ENCODE measurements at regions not wholly inside any gene's neighbourhood (a gene's known extent, or its start where the extent isn't known, plus 50 kb on each side); places are given as distances from the start of the nearest gene placed in this dataset.
"Not testable (repeated sequence)": the region's sequence is repeated elsewhere in the genome, so short reads cannot be mapped to it uniquely, and the experiment has no call there.

GRCh38 chr16:55073830-55074229, 143.2 kb downstream of the IRX5 start:
- no peak for TF ChIP-seq CTCF (IDR thresholded peaks at IDR 0.05)
- Histone ChIP-seq H3K9me3 (no peaks in the 10 kb centered on the region), H3K4me3 (no peak overlapping the region), H3K27me3 (ENCODE audit: insufficient read depth in 3 of 3, low read length in 2 of 3) (no peaks in the 10 kb centered on the region), H3K36me3 (ENCODE audit: insufficient read depth in 1 of 2, low read depth in 1 of 2) (no peaks in the 10 kb centered on the region), H3K4me1 (no peaks in the 10 kb centered on the region), H3K27ac (no peak overlapping the region)
- WGBS, 3 donors: 93 to 98% (median 96%) methylated on average over 4 of the region's 4 CpGs
- no peak for ATAC-seq
- intact Hi-C loops (cut with DNase I): no loop called here
- DNase-seq: no peak

DNA sequence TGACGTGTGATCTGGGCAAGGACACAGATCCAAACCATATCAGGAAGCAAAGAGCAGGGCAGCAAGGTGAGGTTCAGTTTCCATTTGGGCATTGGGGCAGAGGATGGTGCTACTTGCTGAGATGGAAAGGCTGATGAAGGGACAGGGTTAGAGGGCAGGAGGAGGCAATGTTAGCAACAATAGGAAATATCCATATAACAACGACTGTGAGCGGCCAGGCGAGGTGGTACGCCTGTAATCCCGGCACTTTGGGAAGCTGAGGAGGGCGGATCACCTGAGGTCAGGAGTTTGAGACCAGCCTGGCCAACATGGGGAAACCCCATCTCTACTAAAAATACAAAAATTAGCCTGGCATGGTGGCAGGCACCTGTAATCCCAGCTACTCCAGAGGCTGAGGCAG, 144.5 kb downstream of the IRX5 start:
- intact Hi-C loops (cut with DNase I); H3K4me3 ChIP-seq; H3K27ac ChIP-seq; H3K27me3 ChIP-seq (ENCODE audit: insufficient read depth in 3 of 3, low read length in 2 of 3); H3K36me3 ChIP-seq (ENCODE audit: insufficient read depth in 1 of 2, low read depth in 1 of 2); H3K9me3 ChIP-seq; H3K4me1 ChIP-seq; ATAC-seq; DNase-seq: not testable (repeated sequence)
- 79 to 89% (median 84%) methylated on average over 7 of the region's 7 CpGs for WGBS, 3 donors

- H3K9me3 ChIP-seq: no peaks in the 10 kb centered on the region
- DNase-seq (no peak), ATAC-seq (no peak)
- no peaks in the 10 kb centered on the region for H3K27me3 ChIP-seq (ENCODE audit: insufficient read depth in 3 of 3, low read length in 2 of 3)
- no peak overlapping the region for H3K4me3 ChIP-seq
- H3K36me3 ChIP-seq (ENCODE audit: insufficient read depth in 1 of 2, low read depth in 1 of 2): no peaks in the 10 kb centered on the region
- WGBS, 3 donors: 87 to 93% (median 93%) methylated on average over 1 of the region's 1 CpG
- H3K4me1 ChIP-seq: no peaks in the 10 kb centered on the region
- intact Hi-C loops (cut with DNase I): no loop called here
- H3K27ac ChIP-seq: no peak overlapping the region
- TF ChIP-seq CTCF (IDR thresholded peaks at IDR 0.05): no peak
These were observed 145.4 kb downstream of the IRX5 start for GRCh38 chr16:55076053-55076452.

GRCh38 chr16:55077266-55077665, 146.6 kb downstream of the IRX5 start:
- no peak for DNase-seq
- 56 to 70% (median 63%) methylated on average over 4 of the region's 4 CpGs for WGBS, 3 donors
- Histone ChIP-seq H3K9me3 (no peaks in the 10 kb centered on the region), H3K27me3 (ENCODE audit: insufficient read depth in 3 of 3, low read length in 2 of 3) (no peaks in the 10 kb centered on the region), H3K4me1 (no peaks in the 10 kb centered on the region), H3K4me3 (no peak overlapping the region), H3K36me3 (ENCODE audit: insufficient read depth in 1 of 2, low read depth in 1 of 2) (no peaks in the 10 kb centered on the region), H3K27ac (no peak overlapping the region)
- no peak for TF ChIP-seq CTCF (IDR thresholded peaks at IDR 0.05)
- intact Hi-C loops (cut with DNase I): no loop called here
- ATAC-seq: no peak

GRCh38 chr16:55078153-55078552, 147.5 kb downstream of the IRX5 start:
- H3K36me3 ChIP-seq (ENCODE audit: insufficient read depth in 1 of 2, low read depth in 1 of 2): no peaks in the 10 kb centered on the region
- no peak for DNase-seq
- WGBS, 3 donors: 81 to 88% (median 82%) methylated on average over 5 of the region's 5 CpGs
- intact Hi-C loops (cut with DNase I): no loop called here
- no peak overlapping the region for H3K27ac ChIP-seq
- no peak overlapping the region for H3K4me3 ChIP-seq
- ATAC-seq: no peak
- TF ChIP-seq CTCF (IDR thresholded peaks at IDR 0.05): no peak
- no peaks in the 10 kb centered on the region for H3K27me3 ChIP-seq (ENCODE audit: insufficient read depth in 3 of 3, low read length in 2 of 3)
- no peaks in the 10 kb centered on the region for H3K4me1 ChIP-seq
- no peaks in the 10 kb centered on the region for H3K9me3 ChIP-seq

All from psoas muscle (tissue), 7 donors.